ENCODE measurements at regions not wholly inside any gene's neighbourhood (a gene's known extent, or its start where the extent isn't known, plus 50 kb on each side); places are given as distances from the start of the nearest gene placed in this dataset.

DNA sequence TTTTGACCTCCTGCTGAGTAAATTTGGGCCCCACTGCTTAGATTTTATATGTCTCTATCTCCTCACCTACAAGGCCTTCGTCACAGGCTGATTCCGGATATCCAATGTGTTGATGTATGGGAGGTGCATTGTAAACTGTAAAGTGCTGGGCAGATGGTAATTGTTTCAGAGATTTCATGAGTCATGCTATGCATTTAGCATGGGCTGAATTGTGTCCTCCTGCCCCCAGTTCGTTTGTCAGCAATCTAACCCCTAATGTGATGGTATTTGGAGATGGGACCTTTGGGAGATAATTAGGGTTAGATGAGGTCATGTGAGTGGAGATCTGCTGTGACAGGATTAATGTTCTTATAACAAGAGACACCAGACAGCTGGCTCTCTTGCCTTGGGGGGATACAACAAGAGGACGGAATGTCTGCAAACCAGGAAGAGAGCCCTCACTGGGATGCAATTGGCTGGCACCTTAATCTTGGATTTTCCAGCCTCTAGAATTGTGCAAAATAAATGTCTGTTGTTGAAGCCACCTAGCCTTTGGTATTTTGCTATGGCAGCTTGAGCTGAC, 101.8 kb upstream of the NLRP1 start:
- no peak overlapping the region for H2AFZ ChIP-seq
- Mint-ChIP-seq H3K36me3 (ENCODE audit: low read depth) (no peaks in the 10 kb centered on the region; the same call in 2 of the 3 replicates), H3K9me3 (peaks cover 10% of the 10 kb centered on the region; the same call in 2 of the 3 replicates), H3K4me3 (no peak overlapping the region), H3K27ac (no peak overlapping the region), H3K4me1 (peaks cover 10% of the 10 kb centered on the region), H3K27me3 (ENCODE audit: insufficient read depth, low read depth, poor library complexity) (peaks cover 5% of the 10 kb centered on the region)
- DNase-seq (ENCODE audit: low spot score) (no peak), ATAC-seq (no peak)
- H3K4me3 ChIP-seq = no peak overlapping the region
- no peaks in the 10 kb centered on the region for H3K9me2 ChIP-seq (ENCODE audit: insufficient read depth)
- H3K36me3 ChIP-seq (ENCODE audit: insufficient read depth) = no peaks in the 10 kb centered on the region
- H4K20me1 ChIP-seq (replicated peaks; ENCODE audit: insufficient read depth) = no peaks in the 10 kb centered on the region
- TF ChIP-seq ZNF331 (CRISPR knock-in tag; IDR thresholded peaks at IDR 0.05; ENCODE audit: low read depth) = no peak
- TF ChIP-seq, protein P1, sequence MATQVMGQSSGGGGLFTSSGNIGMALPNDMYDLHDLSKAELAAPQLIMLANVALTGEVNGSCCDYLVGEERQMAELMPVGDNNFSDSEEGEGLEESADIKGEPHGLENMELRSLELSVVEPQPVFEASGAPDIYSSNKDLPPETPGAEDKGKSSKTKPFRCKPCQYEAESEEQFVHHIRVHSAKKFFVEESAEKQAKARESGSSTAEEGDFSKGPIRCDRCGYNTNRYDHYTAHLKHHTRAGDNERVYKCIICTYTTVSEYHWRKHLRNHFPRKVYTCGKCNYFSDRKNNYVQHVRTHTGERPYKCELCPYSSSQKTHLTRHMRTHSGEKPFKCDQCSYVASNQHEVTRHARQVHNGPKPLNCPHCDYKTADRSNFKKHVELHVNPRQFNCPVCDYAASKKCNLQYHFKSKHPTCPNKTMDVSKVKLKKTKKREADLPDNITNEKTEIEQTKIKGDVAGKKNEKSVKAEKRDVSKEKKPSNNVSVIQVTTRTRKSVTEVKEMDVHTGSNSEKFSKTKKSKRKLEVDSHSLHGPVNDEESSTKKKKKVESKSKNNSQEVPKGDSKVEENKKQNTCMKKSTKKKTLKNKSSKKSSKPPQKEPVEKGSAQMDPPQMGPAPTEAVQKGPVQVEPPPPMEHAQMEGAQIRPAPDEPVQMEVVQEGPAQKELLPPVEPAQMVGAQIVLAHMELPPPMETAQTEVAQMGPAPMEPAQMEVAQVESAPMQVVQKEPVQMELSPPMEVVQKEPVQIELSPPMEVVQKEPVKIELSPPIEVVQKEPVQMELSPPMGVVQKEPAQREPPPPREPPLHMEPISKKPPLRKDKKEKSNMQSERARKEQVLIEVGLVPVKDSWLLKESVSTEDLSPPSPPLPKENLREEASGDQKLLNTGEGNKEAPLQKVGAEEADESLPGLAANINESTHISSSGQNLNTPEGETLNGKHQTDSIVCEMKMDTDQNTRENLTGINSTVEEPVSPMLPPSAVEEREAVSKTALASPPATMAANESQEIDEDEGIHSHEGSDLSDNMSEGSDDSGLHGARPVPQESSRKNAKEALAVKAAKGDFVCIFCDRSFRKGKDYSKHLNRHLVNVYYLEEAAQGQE (IDR thresholded peaks at IDR 0.05; ENCODE audit: unreplicated experiment) = no peak
- TF ChIP-seq, protein P2, sequence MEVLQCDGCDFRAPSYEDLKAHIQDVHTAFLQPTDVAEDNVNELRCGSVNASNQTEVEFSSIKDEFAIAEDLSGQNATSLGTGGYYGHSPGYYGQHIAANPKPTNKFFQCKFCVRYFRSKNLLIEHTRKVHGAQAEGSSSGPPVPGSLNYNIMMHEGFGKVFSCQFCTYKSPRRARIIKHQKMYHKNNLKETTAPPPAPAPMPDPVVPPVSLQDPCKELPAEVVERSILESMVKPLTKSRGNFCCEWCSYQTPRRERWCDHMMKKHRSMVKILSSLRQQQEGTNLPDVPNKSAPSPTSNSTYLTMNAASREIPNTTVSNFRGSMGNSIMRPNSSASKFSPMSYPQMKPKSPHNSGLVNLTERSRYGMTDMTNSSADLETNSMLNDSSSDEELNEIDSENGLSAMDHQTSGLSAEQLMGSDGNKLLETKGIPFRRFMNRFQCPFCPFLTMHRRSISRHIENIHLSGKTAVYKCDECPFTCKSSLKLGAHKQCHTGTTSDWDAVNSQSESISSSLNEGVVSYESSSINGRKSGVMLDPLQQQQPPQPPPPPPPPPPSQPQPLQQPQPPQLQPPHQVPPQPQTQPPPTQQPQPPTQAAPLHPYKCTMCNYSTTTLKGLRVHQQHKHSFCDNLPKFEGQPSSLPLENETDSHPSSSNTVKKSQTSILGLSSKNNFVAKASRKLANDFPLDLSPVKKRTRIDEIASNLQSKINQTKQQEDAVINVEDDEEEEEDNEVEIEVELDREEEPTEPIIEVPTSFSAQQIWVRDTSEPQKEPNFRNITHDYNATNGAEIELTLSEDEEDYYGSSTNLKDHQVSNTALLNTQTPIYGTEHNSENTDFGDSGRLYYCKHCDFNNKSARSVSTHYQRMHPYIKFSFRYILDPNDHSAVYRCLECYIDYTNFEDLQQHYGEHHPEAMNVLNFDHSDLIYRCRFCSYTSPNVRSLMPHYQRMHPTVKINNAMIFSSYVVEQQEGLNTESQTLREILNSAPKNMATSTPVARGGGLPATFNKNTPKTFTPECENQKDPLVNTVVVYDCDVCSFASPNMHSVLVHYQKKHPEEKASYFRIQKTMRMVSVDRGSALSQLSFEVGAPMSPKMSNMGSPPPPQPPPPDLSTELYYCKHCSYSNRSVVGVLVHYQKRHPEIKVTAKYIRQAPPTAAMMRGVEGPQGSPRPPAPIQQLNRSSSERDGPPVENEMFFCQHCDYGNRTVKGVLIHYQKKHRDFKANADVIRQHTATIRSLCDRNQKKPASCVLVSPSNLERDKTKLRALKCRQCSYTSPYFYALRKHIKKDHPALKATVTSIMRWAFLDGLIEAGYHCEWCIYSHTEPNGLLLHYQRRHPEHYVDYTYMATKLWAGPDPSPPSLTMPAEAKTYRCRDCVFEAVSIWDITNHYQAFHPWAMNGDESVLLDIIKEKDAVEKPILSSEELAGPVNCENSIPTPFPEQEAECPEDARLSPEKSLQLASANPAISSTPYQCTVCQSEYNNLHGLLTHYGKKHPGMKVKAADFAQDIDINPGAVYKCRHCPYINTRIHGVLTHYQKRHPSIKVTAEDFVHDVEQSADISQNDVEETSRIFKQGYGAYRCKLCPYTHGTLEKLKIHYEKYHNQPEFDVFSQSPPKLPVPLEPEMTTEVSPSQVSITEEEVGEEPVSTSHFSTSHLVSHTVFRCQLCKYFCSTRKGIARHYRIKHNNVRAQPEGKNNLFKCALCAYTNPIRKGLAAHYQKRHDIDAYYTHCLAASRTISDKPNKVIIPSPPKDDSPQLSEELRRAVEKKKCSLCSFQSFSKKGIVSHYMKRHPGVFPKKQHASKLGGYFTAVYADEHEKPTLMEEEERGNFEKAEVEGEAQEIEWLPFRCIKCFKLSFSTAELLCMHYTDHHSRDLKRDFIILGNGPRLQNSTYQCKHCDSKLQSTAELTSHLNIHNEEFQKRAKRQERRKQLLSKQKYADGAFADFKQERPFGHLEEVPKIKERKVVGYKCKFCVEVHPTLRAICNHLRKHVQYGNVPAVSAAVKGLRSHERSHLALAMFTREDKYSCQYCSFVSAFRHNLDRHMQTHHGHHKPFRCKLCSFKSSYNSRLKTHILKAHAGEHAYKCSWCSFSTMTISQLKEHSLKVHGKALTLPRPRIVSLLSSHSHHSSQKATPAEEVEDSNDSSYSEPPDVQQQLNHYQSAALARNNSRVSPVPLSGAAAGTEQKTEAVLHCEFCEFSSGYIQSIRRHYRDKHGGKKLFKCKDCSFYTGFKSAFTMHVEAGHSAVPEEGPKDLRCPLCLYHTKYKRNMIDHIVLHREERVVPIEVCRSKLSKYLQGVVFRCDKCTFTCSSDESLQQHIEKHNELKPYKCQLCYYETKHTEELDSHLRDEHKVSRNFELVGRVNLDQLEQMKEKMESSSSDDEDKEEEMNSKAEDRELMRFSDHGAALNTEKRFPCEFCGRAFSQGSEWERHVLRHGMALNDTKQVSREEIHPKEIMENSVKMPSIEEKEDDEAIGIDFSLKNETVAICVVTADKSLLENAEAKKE (CRISPR knock-in tag; IDR thresholded peaks at IDR 0.05) = no peak
- TF ChIP-seq POLR2AphosphoS5 (IDR thresholded peaks at IDR 0.05; ENCODE audit: low read depth) = no peak
- TF ChIP-seq ZNF114 (CRISPR knock-in tag; IDR thresholded peaks at IDR 0.05) = no peak
- TF ChIP-seq NANOG (IDR thresholded peaks at IDR 0.05; ENCODE audit: borderline replicate concordance) = no peak
- TF ChIP-seq CREB1 (CRISPR knock-in tag; IDR thresholded peaks at IDR 0.05; ENCODE audit: low read depth) = no peak
- TF ChIP-seq EZH2phosphoT487 (IDR thresholded peaks at IDR 0.05; ENCODE audit: unreplicated experiment) = no peak
- TF ChIP-seq ETS1 (IDR thresholded peaks at IDR 0.05) = no peak
- TF ChIP-seq, protein P3, sequence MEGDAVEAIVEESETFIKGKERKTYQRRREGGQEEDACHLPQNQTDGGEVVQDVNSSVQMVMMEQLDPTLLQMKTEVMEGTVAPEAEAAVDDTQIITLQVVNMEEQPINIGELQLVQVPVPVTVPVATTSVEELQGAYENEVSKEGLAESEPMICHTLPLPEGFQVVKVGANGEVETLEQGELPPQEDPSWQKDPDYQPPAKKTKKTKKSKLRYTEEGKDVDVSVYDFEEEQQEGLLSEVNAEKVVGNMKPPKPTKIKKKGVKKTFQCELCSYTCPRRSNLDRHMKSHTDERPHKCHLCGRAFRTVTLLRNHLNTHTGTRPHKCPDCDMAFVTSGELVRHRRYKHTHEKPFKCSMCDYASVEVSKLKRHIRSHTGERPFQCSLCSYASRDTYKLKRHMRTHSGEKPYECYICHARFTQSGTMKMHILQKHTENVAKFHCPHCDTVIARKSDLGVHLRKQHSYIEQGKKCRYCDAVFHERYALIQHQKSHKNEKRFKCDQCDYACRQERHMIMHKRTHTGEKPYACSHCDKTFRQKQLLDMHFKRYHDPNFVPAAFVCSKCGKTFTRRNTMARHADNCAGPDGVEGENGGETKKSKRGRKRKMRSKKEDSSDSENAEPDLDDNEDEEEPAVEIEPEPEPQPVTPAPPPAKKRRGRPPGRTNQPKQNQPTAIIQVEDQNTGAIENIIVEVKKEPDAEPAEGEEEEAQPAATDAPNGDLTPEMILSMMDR (conservative IDR thresholded peaks at IDR 0.05; ENCODE audit: low read depth in 2 of 2) = no peak
- no peak for TF ChIP-seq JUNB (IDR thresholded peaks at IDR 0.05; ENCODE audit: unreplicated experiment)
- TF ChIP-seq STAT1 (IDR thresholded peaks at IDR 0.05; ENCODE audit: unreplicated experiment) = no peak
- no peak for TF ChIP-seq EZH2 (IDR thresholded peaks at IDR 0.05; ENCODE audit: low read depth, unreplicated experiment)
- no peaks in the 10 kb centered on the region for H3K27me3 ChIP-seq (ENCODE audit: insufficient read depth)
- H3K79me2 ChIP-seq (replicated peaks; ENCODE audit: insufficient read depth) = no peaks in the 10 kb centered on the region
- no peaks in the 10 kb centered on the region for H3F3A ChIP-seq (replicated peaks; ENCODE audit: low read depth)
- no peak overlapping the region for H3K27ac ChIP-seq (ENCODE audit: low read depth)
- H3K4me1 ChIP-seq (ENCODE audit: insufficient read depth) = peaks cover 6% of the 10 kb centered on the region; the same call in 1 of the 2 replicates
- H3K4me2 ChIP-seq = no peak overlapping the region
